ENCODE measurements at regions not wholly inside any gene's neighbourhood (a gene's known extent, or its start where the extent isn't known, plus 50 kb on each side); places are given as distances from the start of the nearest gene placed in this dataset.
"Not testable (repeated sequence)": the region's sequence is repeated elsewhere in the genome, so short reads cannot be mapped to it uniquely, and the experiment has no call there.

DNA sequence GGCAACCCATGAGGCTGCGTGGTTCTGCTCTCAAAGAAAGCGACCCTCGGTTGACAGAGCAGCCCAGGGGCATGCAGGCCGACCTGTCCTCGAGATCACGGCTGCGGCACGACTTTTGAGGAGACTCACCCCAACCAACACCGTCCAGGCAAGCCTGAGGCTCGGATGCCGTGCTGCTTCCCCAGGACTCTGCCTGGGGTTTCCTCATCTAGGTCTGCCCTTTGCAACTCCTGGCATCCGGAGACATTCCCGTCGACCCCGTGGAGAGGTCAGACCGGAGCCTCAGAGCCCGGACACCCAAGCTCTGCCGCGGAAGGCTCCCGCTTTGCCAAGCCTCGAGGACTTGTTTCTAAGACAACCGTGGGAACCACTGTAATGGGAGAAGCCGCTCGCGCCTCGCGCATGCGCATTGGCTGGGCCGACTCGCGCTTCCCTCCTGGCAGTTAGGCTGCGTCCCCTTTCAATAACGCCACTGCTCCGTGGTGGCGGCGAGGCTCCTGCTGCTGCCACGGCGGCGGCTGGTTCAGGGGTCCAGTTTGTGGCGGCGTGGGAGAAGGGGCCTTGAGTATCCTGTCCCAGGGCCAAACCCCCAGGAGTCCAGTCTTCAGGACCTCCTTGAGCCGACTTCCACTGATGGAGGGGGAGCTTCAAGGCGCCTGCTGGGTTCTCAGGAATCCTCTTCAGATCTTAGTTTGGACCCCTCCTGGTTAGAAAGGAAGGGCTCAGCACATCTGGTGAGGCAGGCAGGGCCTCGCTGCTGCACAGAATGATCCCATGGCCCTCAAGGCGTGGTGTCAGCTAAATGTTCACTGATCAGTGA, 101.7 kb upstream of the ZNF337 start:
- not testable (repeated sequence) for DNase-seq (ENCODE audit: low read depth)

DNA sequence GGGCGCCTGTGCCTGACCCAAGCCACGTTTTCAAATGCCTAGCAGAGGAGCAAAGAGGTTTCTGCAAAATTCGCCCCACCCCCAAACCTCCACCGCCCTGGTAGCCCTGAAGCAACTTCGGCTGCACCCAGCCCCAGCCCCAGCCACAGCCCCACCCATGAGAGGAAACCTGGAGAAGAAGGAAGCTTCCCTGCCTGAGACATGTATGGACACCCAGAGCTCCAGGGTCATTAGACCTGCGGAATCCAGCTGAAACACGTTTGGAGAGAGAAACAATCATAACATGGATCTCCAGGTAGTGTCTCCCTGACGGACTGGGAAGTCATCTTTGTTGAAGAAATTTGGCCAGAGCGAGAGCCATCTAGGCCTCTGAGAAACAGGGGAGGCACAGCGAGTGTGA, 100.4 kb upstream of the ZNF337 start:
- not testable (repeated sequence) for DNase-seq (ENCODE audit: low read depth)

DNA sequence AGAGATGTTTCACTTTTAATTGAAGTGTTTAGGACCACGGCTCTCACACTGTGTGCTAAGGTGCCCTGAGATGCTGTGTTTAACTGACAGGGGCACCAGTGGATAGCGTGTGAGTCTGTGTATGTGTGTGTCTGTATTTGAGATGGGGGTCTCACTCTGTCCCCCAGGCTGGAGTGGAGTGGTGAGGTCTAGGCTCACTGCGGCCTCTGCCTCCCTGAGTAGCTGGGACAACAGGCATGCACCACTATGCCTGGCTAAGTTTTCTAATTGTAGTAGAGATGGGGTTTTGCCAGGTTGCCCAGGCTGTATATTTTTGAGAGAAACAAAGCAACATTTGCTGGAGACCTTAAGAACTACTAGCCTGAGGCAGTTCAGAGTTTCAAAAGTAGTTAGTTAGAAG, 80.6 kb upstream of the ZNF337 start:
- not testable (repeated sequence) for DNase-seq (ENCODE audit: low read depth)

DNA sequence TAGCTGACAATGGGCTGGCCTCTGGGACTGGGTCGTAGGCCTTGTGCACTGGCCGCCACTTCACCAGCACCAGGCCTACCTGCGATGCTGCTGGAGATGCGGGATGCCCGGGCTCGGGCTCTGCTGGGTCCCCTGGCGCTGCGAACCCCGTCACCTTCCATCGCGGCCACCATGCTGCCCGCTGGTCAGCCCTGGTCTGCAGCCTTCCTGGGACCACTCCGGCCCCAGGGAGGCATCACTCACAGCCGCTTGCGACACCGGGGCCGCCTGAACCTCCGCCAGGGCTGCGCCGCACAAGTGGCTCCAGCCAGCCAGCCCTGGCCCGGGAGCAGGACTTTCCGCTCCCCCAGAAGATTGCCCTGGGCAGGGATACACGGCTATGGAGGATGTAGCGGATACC, 78.1 kb upstream of the ZNF337 start:
- DNase-seq (ENCODE audit: low read depth): not testable (repeated sequence)

DNA sequence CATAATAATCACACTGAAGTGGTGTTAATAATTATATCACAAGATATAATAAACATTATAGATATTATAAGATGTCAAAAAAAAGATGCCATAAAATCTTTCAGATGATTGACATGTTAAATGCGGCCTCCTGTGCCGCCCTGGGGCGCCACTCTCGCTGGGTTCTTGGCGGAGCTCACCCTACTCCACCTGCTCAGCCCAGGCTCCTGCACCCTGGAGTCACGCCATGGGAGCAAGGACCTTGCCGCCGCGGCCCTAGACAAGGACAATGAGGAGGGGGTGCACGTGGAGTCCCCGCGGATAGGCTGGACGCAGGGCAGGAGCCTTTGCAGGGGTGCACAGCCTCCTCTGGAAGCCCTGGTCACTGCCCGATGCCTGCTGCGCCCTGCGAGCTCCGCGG, 77.5 kb upstream of the ZNF337 start:
- not testable (repeated sequence) for DNase-seq (ENCODE audit: low read depth)

DNA sequence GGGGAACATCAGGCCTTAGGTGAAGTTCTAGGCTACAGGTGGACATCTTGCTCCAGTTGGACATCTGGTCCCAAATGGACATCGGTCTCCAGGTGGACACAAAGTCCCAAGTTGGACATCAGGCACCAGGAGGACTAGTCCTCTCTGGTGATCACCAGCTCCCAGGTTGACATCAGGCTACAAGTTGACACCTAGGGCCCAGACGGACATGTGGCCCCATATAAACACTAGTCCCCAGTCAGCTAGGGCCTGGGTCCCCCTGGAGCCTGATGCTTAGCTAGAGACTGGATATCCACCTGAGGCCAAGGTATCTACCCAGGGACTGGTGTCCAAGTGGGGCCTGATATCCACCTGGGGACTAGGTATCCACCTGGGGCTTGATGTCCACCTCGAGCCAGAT, 75.8 kb upstream of the ZNF337 start:
- DNase-seq (ENCODE audit: low read depth): not testable (repeated sequence)

DNA sequence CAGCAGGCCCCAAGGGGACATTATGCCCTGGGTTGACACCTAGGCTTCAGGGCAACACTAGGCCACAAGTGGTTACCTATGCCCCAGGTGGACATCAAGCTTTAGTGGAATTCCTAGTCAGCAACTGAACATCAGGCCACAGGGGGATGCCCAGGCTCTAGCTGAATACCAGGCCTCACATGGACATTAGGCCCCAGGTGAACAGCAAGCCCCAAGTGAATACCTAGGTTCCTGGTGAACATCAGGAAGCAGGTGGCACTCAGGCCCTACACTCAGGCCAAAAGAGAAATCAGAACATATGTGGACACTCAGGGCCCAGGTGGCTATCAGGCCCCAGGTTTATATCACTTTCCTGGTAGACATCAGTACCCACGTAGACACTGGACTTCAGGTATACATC, 75.2 kb upstream of the ZNF337 start:
- DNase-seq (ENCODE audit: low read depth): not testable (repeated sequence)

DNA sequence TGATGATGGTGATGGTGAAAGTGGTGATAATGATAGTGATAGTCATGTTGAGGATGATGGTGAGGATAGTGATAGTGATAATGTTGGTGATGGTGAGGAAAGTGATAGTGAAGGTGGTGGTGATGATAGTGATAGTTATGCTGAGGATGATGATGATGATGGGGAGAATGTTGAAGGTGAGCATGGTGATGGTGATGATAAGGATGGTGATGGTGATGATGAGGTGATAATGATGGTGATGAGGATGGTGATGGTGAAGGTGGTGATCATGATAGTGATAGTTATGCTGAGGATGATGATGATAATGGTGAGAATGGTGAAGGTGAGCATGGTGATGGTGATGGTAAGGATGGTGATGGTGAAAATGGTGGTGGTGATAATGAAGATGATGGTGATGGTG, 64.9 kb upstream of the ZNF337 start:
- DNase-seq (ENCODE audit: low read depth): no peak

DNA sequence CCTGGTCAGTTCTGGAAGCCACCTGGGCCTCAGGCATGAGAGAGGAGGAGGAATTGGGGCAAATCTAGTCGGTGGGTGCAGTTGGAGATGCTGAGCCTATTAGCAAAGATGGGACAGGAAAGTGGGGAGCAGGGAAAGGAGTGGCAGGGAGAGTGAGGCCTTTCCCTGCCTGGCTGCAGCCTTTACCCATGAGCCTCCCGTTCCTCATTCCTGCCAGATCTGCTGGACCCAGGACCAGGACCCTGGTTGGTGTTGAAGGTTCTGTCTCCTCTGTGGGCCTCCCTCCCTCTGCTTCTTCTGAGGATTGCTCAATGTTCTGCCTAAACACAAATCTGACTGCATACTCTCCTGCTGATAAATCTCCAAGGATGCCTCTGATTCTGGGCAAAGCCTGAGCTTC, 64.4 kb upstream of the ZNF337 start:
- DNase-seq (ENCODE audit: low read depth): not testable (repeated sequence)

DNA sequence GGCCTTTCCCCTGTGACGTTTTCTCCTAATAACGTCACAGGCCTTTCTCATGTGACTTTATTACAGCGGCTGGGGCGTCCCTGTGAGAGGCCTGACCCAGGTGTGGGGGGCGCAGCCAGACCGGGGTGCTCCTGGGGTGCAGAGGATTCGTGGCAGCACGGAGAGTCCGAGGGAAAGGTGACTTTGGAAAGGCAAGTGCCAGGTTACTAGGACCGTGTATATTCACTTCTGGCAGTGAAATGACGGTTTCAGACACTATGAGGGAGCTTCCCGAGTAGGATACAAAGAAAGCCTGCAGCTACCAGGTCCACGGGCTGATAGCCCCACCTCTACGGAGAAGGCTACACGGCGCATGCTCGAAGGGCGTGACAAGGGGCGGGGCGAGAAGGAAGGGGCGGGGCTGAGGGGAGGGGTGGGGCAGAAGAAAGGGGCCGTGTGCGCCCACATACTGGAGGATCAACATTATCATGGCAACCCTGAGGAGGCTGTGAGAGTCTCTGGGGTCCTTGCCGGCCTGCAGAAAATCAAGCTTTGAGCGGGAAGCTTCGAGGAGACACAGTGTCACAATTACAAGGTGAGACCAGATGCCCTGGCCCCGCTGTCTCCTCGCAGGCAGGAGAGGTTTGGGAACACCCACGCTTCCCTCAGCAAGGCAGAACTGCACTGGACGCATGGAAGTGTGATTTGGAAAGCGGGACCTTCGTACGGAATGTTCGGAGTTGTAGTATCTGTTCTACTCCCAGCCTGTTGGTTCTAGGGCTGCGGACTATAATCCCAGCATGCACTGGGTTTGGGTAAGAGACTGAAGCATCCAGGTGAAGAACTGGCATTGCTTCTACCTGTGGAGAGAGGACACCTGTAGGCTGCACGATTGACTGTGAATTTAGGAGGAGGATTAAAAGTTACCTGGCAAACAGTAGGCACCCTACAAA, 54.4 kb upstream of the ZNF337 start:
- DNase-seq (ENCODE audit: low read depth): no peak

DNA sequence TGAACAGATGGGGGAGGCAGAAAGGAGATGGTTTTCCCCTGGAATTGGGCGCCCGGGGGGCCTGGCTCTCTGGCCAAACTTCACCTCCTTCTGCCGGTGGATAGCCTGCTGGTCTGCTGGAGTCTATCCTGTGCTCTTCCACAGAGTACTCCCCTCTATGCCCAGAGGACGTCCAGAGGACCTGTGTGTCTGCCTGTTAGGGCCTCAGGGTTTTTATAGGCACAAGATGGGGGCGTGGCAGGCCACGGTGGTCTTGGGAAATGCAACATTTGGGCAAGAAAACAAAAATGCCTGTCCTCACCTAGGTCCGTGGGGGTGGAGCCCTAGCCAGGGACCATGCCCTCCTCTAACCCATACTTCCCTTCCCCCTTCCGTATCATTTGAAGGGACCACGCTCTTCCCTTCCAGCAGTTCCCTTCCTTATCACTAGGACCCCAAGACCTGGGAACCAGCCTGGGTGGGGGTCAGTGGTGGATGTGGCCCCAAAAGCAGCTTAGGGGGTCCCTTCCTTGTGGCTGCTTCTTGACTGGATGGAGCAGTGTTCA, 53.6 kb upstream of the ZNF337 start:
- no peak for DNase-seq (ENCODE audit: low read depth)

DNA sequence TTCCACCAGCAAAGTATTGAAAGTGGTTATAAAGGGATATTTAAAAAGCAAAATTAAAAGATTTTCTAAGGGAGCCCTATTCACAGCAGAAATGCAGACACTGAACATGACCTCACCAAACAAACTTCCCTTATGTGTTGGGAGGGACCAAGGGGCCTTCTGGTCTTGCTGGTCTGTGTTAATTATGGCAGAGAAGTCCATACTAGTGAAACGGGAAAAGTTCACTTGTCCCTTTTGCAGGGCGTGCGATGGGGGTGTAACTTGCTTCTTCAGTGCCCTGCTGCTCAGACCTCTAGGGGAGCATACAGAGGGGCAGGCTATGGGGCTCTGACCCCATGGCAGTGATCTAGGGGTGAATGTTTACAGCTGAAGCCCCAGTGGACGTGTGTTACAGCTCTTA, 53.0 kb upstream of the ZNF337 start:
- DNase-seq (ENCODE audit: low read depth): no peak

All from HS-27A (cell line).